ENCODE measurements at regions not wholly inside any gene's neighbourhood (a gene's known extent, or its start where the extent isn't known, plus 50 kb on each side); places are given as distances from the start of the nearest gene placed in this dataset.

GRCh38 chr20:1845163-1845523, 50.1 kb upstream of the SIRPA start:
- Histone ChIP-seq H3K36me3 (ENCODE audit: control insufficient read depth in 2 of 2, insufficient read depth in 2 of 2, low read length in 1 of 2) (no peaks in the 10 kb centered on the region), H3K27ac (ENCODE audit: control insufficient read depth, insufficient read depth) (peak overlapping the region; percentile 29), H3K9ac (ENCODE audit: control insufficient read depth, insufficient read depth, low read length) (no peak overlapping the region), H3K79me2 (ENCODE audit: control insufficient read depth, insufficient read depth, low read length) (no peaks in the 10 kb centered on the region), H3K4me1 (ENCODE audit: control insufficient read depth, insufficient read depth, low read length) (peaks cover 22% of the 10 kb centered on the region), H4K20me1 (ENCODE audit: control insufficient read depth, insufficient read depth) (no peaks in the 10 kb centered on the region), H3K27me3 (replicated peaks in 1 of 2; ENCODE audit: control insufficient read depth in 2 of 2, insufficient read depth in 2 of 2, low read length in 1 of 2) (no peaks in the 10 kb centered on the region), H3K9me3 (replicated peaks; ENCODE audit: control insufficient read depth, insufficient read depth, low read length) (no peaks in the 10 kb centered on the region), H3K4me3 (no peak overlapping the region), H2AFZ (ENCODE audit: control insufficient read depth, low read depth, low read length) (peak overlapping the region; percentile 76), H3K4me2 (ENCODE audit: control insufficient read depth, insufficient read depth) (peak overlapping the region; percentile 67)
- intact Hi-C loops (cut with micrococcal nuclease; ENCODE audit: unreplicated experiment) (no loop called here), in situ Hi-C loops (cut with MboI) (no loop called here)
- RAD21 ChIA-PET (ENCODE audit: unreplicated experiment): interaction anchor here (1.0 to 1.1 kb wide), 3 partner anchors 8 to 25 kb away, joined by 3 to 4 read pairs (median 4); no protein-coding TSS in a partner anchor
- TF ChIP-seq PRDM15 (CRISPR knock-in tag; IDR thresholded peaks at IDR 0.05): no peak
- 0 out of 2 replicates have a peak, but pooled peaks have one; percentile 2 for TF ChIP-seq HDGF (IDR thresholded peaks at IDR 0.05)
- CTCF ChIA-PET: interaction anchor here (0.9 to 1.5 kb wide), 4 partner anchors 8 to 81 kb away, joined by 3 to 4 read pairs (median 3); no protein-coding TSS in a partner anchor
- no TSS peak for BruUV-seq (replicated peaks)
- ATAC-seq: peak; percentile 18
- no peak for DNase-seq (ENCODE audit: low read depth, low spot score)
- FAIRE-seq: no peak
- SMC1A ChIA-PET (ENCODE audit: uncharacterized antibody, unreplicated experiment): interaction anchor here (1.0 to 3.4 kb wide), 7 partner anchors 10 to 54 kb away, joined by 3 to 11 read pairs (median 4); no protein-coding TSS in a partner anchor
- POLR2A ChIA-PET: interaction anchor here (1.2 to 1.4 kb wide), 2 partner anchors 12 to 13 kb away, joined by 3 read pairs; no protein-coding TSS in a partner anchor
- 0% methylated on average over 1 of the region's 1 CpG for WGBS (ENCODE audit: insufficient coverage, insufficient replicate concordance, low lambda C conversion rate, missing lambda C conversion rate)

All from GM12878 (cell line).